ENCODE measurements at regions not wholly inside any gene's neighbourhood (a gene's known extent, or its start where the extent isn't known, plus 50 kb on each side); places are given as distances from the start of the nearest gene placed in this dataset.

DNA sequence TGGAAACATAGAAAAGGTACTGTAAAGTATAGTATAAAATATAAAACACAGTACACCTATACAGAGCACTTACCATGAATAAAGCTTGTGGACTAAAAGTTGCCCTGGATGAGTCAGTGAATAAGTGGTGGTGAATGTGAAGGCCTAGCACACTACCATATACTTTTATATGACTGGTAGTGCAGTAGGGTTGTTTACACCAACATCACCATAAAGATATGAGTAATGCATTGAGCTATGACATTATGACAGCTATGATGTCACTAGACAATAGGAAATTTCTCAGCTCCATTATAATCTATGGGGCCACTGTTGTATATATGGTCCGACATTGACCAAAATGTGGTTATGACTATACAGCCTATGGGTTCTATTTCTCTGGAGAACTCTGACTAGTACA, 291.8 kb upstream of the ACTBL2 start:
- Histone ChIP-seq H3K4me3 (ENCODE audit: control insufficient read depth in 2 of 3, extremely low read depth in 1 of 3, insufficient read depth in 2 of 3, low read depth in 1 of 3, low read length in 3 of 3) (no peak overlapping the region), H3K4me1 (ENCODE audit: control insufficient read depth, extremely low read depth, insufficient read depth, low read length) (no peaks in the 10 kb centered on the region), H3K27me3 (ENCODE audit: control insufficient read depth, extremely low read depth, insufficient read depth, low read length) (no peaks in the 10 kb centered on the region), H3K36me3 (ENCODE audit: control insufficient read depth in 2 of 2, extremely low read depth in 1 of 2, insufficient read depth in 2 of 2, low read length in 2 of 2) (no peaks in the 10 kb centered on the region), H3K79me2 (ENCODE audit: control insufficient read depth, insufficient read depth, low read length) (no peaks in the 10 kb centered on the region), H4K20me1 (ENCODE audit: control insufficient read depth, extremely low read depth, insufficient read depth, low read length) (no peaks in the 10 kb centered on the region), H3K9me3 (ENCODE audit: control insufficient read depth, low read depth, low read length) (no peaks in the 10 kb centered on the region), H2AFZ (ENCODE audit: control insufficient read depth, low read length) (no peak overlapping the region), H3K4me2 (ENCODE audit: control insufficient read depth, extremely low read depth, insufficient read depth, low read depth, low read length) (no peak overlapping the region), H3K9ac (ENCODE audit: control insufficient read depth, extremely low read depth, insufficient read depth, low read length) (no peak overlapping the region), H3K9me1 (ENCODE audit: control insufficient read depth, extremely low read depth, insufficient read depth, low read length) (no peaks in the 10 kb centered on the region), H3K27ac (ENCODE audit: control insufficient read depth, insufficient read depth, low read length) (no peak overlapping the region)
- DNase-seq (ENCODE audit: low read depth, low spot score) (no peak), FAIRE-seq (no peak)
- TF ChIP-seq, protein P1, sequence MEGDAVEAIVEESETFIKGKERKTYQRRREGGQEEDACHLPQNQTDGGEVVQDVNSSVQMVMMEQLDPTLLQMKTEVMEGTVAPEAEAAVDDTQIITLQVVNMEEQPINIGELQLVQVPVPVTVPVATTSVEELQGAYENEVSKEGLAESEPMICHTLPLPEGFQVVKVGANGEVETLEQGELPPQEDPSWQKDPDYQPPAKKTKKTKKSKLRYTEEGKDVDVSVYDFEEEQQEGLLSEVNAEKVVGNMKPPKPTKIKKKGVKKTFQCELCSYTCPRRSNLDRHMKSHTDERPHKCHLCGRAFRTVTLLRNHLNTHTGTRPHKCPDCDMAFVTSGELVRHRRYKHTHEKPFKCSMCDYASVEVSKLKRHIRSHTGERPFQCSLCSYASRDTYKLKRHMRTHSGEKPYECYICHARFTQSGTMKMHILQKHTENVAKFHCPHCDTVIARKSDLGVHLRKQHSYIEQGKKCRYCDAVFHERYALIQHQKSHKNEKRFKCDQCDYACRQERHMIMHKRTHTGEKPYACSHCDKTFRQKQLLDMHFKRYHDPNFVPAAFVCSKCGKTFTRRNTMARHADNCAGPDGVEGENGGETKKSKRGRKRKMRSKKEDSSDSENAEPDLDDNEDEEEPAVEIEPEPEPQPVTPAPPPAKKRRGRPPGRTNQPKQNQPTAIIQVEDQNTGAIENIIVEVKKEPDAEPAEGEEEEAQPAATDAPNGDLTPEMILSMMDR (optimal IDR thresholded peaks at IDR 0.05 in 1 of 3, IDR thresholded peaks at IDR 0.05 in 1 of 3, conservative IDR thresholded peaks at IDR 0.05 in 1 of 3; ENCODE audit: extremely low read depth in 1 of 3, insufficient read depth in 2 of 3, low read length in 3 of 3): no peak
- dilution Hi-C loops (cut with MboI; ENCODE audit: extremely low pct_ligation_motif_present, low sequenced_read_pairs): no loop called here

DNA sequence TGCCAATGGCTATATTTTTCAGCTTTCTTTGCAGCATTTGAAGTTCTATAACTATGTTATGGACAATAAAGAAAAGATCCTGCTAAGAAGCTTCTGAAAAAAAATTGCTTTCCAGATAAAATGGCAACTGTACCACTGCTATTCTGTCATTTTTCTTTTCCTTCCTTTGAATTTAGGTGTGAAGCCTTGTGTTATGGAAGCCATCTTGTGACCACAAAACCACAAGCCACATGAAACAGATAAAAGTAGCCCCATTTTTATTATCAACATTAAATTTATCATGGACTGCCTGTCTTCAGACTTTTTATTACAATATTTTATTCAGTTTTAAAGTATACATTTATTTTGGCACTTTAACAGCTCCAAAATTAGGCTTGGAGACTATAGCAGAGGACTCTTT, 289.9 kb upstream of the ACTBL2 start:
- Histone ChIP-seq H3K4me1 (ENCODE audit: control insufficient read depth, extremely low read depth, insufficient read depth, low read length) (no peaks in the 10 kb centered on the region), H3K79me2 (ENCODE audit: control insufficient read depth, insufficient read depth, low read length) (no peaks in the 10 kb centered on the region), H3K4me2 (ENCODE audit: control insufficient read depth, extremely low read depth, insufficient read depth, low read depth, low read length) (no peak overlapping the region), H3K4me3 (ENCODE audit: control insufficient read depth in 2 of 3, extremely low read depth in 1 of 3, insufficient read depth in 2 of 3, low read depth in 1 of 3, low read length in 3 of 3) (no peak overlapping the region), H4K20me1 (ENCODE audit: control insufficient read depth, extremely low read depth, insufficient read depth, low read length) (no peaks in the 10 kb centered on the region), H3K9me3 (ENCODE audit: control insufficient read depth, low read depth, low read length) (no peaks in the 10 kb centered on the region), H2AFZ (ENCODE audit: control insufficient read depth, low read length) (no peak overlapping the region), H3K27ac (ENCODE audit: control insufficient read depth, insufficient read depth, low read length) (no peak overlapping the region), H3K9ac (ENCODE audit: control insufficient read depth, extremely low read depth, insufficient read depth, low read length) (no peak overlapping the region), H3K27me3 (ENCODE audit: control insufficient read depth, extremely low read depth, insufficient read depth, low read length) (no peaks in the 10 kb centered on the region), H3K36me3 (ENCODE audit: control insufficient read depth in 2 of 2, extremely low read depth in 1 of 2, insufficient read depth in 2 of 2, low read length in 2 of 2) (no peaks in the 10 kb centered on the region), H3K9me1 (ENCODE audit: control insufficient read depth, extremely low read depth, insufficient read depth, low read length) (no peaks in the 10 kb centered on the region)
- DNase-seq (ENCODE audit: low read depth, low spot score): no peak
- no peak for TF ChIP-seq EZH2 (IDR thresholded peaks at IDR 0.05; ENCODE audit: low read length)
- TF ChIP-seq, protein P1 (optimal IDR thresholded peaks at IDR 0.05 in 1 of 3, IDR thresholded peaks at IDR 0.05 in 1 of 3, conservative IDR thresholded peaks at IDR 0.05 in 1 of 3; ENCODE audit: extremely low read depth in 1 of 3, insufficient read depth in 2 of 3, low read length in 3 of 3): no peak
- no peak for FAIRE-seq
- dilution Hi-C loops (cut with MboI; ENCODE audit: extremely low pct_ligation_motif_present, low sequenced_read_pairs): no loop called here
